B cell (primary cell): ENCODE measurements at regions not wholly inside any gene's neighbourhood (a gene's known extent, or its start where the extent isn't known, plus 50 kb on each side); places are given as distances from the start of the nearest gene placed in this dataset.

Experiments
- ATAC-seq: fragments of 200-7000 bp; cut with Tn5 transposase; one replicate; pipeline ENCODE4 v1.10.0; 2021; ENCODE audit warnings: low read depth, mild to moderate bottlenecking, moderate number of reproducible peaks, moderate library complexity
- CTCF ChIA-PET: fragments of 350-600 bp; sonication (Branson Sonifier 250); formaldehyde crosslinking; loops from one replicate; lab custom pipeline; 2021; ENCODE audit warnings: antibody characterized with exemption, inconsistent platforms; lab: Charles Lee
- POLR2A ChIA-PET: fragments of 350-600 bp; sonication (Branson Sonifier 250); formaldehyde crosslinking; loops from one replicate; lab custom pipeline; 2021; ENCODE audit warnings: antibody characterized with exemption; lab: Charles Lee
- DNase-seq: peaks from one replicate; pipeline ENCODE4 v3.0.0; 2013
- H2AFZ ChIP-seq: 2 replicates; pipeline ENCODE4 v1.6.1; 2012; ENCODE audit warnings: mild to moderate bottlenecking, low read depth, low read length; ENCODE audit not compliant: insufficient read depth, poor library complexity, severe bottlenecking
- H3K27ac ChIP-seq, 2 donors: 1 replicate in 1 of 2; 2 replicates in 1 of 2; pipeline ENCODE4 v1.5.1; 2012 to 2013; ENCODE audit warnings: low read length in 2 of 2, mild to moderate bottlenecking in 2 of 2, moderate library complexity in 1 of 2
- H3K27me3 ChIP-seq, 4 experiments: fragments of 200-600 bp in 1 of 4; sonication (generic) in 1 of 4; replicated peaks in 1 of 4; 1 replicate in 2 of 4; 2 replicates in 2 of 4; pipeline versions ENCODE4 v1.6.1 to v1.7.0; 2013 to 2016; ENCODE audit warnings: low read length in 3 of 4, mild to moderate bottlenecking in 2 of 4, mixed read lengths in 1 of 4, moderate library complexity in 1 of 4; ENCODE audit not compliant: insufficient read depth in 4 of 4, control insufficient read depth in 3 of 4; ENCODE audit errors: control extremely low read depth in 1 of 4
- H3K36me3 ChIP-seq, 2 experiments: replicated peaks in 1 of 2; 1 replicate in 1 of 2; 2 replicates in 1 of 2; pipeline versions ENCODE4 v1.6.1 to v1.7.1; 2013; ENCODE audit warnings: low read length in 1 of 2; ENCODE audit not compliant: insufficient read depth in 2 of 2, control insufficient read depth in 1 of 2; ENCODE audit errors: control extremely low read depth in 1 of 2, extremely low read depth in 1 of 2
- H3K4me1 ChIP-seq, 2 donors: fragments of 200-600 bp in 1 of 2; sonication (generic) in 1 of 2; 1 replicate in 1 of 2; 2 replicates in 1 of 2; pipeline versions ENCODE4 v1.5.1 to v1.6.1; 2013 to 2017; ENCODE audit warnings: low read length in 2 of 2; ENCODE audit not compliant: control insufficient read depth in 2 of 2, insufficient read depth in 2 of 2
- H3K4me2 ChIP-seq: replicated peaks from 2 replicates; pipeline ENCODE3; 2012; ENCODE audit warnings: mild to moderate bottlenecking, low read depth, low read length; ENCODE audit not compliant: poor library complexity, severe bottlenecking
- H3K4me3 ChIP-seq, 5 experiments: fragments of 200-600 bp in 1 of 5; sonication (generic) in 1 of 5; 1 replicate in 3 of 5; 2 replicates in 2 of 5; pipeline versions ENCODE4 v1.5.1 to v1.7.0; 2011 to 2016; ENCODE audit warnings: low read length in 4 of 5, mild to moderate bottlenecking in 4 of 5, low read depth in 2 of 5, control low read depth in 1 of 5, moderate library complexity in 1 of 5; ENCODE audit not compliant: insufficient read depth in 1 of 5; ENCODE audit errors: control extremely low read depth in 1 of 5, extremely low read depth in 1 of 5
- H3K79me2 ChIP-seq: fragments of 200-600 bp; sonication (generic); one replicate; pipeline ENCODE4 v1.6.0; 2016; ENCODE audit warnings: low read length; ENCODE audit not compliant: control insufficient read depth, insufficient read depth
- H3K9ac ChIP-seq: fragments of 200-600 bp; sonication (generic); 2 replicates; pipeline ENCODE4 v1.6.1; 2017; ENCODE audit warnings: mild to moderate bottlenecking, low read length, moderate library complexity
- H3K9me3 ChIP-seq, 3 donors: one replicate each; pipeline versions ENCODE4 v1.6.1 to v1.7.1; 2013; ENCODE audit warnings: low read length in 2 of 3; ENCODE audit not compliant: control insufficient read depth in 2 of 3, insufficient read depth in 1 of 3; ENCODE audit errors: control extremely low read depth in 1 of 3
- H4K20me1 ChIP-seq: 2 replicates; pipeline ENCODE4 v1.6.0; 2012; ENCODE audit warnings: mild to moderate bottlenecking, low read length; ENCODE audit not compliant: insufficient read depth, control insufficient read depth, poor library complexity, severe bottlenecking
- H3K27ac Mint-ChIP-seq: one replicate; pipeline ENCODE4 v1.8.0; 2021; ENCODE audit warnings: mixed read lengths
- H3K27me3 Mint-ChIP-seq: one replicate; pipeline ENCODE4 v1.8.0; 2021; ENCODE audit warnings: mixed read lengths
- H3K4me1 Mint-ChIP-seq: one replicate; pipeline ENCODE4 v1.8.0; 2021; ENCODE audit warnings: mixed read lengths
- H3K4me3 Mint-ChIP-seq: one replicate; pipeline ENCODE4 v1.8.0; 2021; ENCODE audit warnings: mixed read lengths
- H3K9me3 Mint-ChIP-seq: one replicate; pipeline ENCODE4 v1.8.0; 2022; ENCODE audit warnings: mixed read lengths; ENCODE audit not compliant: insufficient read depth
- CTCF ChIP-seq: fragments of 200-600 bp; IDR thresholded peaks from one replicate; pipeline ENCODE4 v1.8.0; 2022; ENCODE audit warnings: antibody characterized with exemption, mild to moderate bottlenecking
- EZH2 ChIP-seq: IDR thresholded peaks from 2 replicates; pipeline ENCODE4 v1.6.1; 2012; ENCODE audit warnings: borderline replicate concordance, low read depth, mild to moderate bottlenecking, moderate library complexity, low read length; ENCODE audit not compliant: insufficient read depth, poor library complexity, severe bottlenecking
- WGBS: methylation state at CpG from one replicate; pipeline ENCODE4 v1.1.5; 2013; ENCODE audit warnings: missing lambda C conversion rate; ENCODE audit not compliant: insufficient coverage; 5-methylcytosine and 5-hydroxymethylcytosine counted together
- intact Hi-C: fragments of 100-400 bp; cut with micrococcal nuclease; formaldehyde crosslinking; loops from one replicate; pipeline ENCODE4 v1.10.0; 2022

- Histone ChIP-seq H3K36me3 (no peaks in the 10 kb centered on the region), H3K79me2 (no peaks in the 10 kb centered on the region), H3K4me2 (no peak overlapping the region), H2AFZ (no peak overlapping the region), H3K27me3 (no peaks in the 10 kb centered on the region), H4K20me1 (no peaks in the 10 kb centered on the region), H3K27ac (no peak overlapping the region), H3K4me3 (no peak overlapping the region), H3K9ac (no peak overlapping the region), H3K4me1 (no peaks in the 10 kb centered on the region), H3K9me3 (no peaks in the 10 kb centered on the region)
- intact Hi-C loops, result no loop called here
- Mint-ChIP-seq H3K4me3 (no peak overlapping the region), H3K4me1 (no peaks in the 10 kb centered on the region), H3K9me3 (no peaks in the 10 kb centered on the region), H3K27me3 (no peaks in the 10 kb centered on the region), H3K27ac (no peak overlapping the region)
- POLR2A ChIA-PET, result no interaction called here
- DNase-seq (no peak), ATAC-seq (no peak)
- no peak for TF ChIP-seq EZH2
- no peak for TF ChIP-seq CTCF
- CTCF ChIA-PET, result no interaction called here
- 8% methylated on average over 1 of the region's 1 CpG for WGBS
Observed at GRCh38 chr12:67804168-67804567, 155.6 kb downstream of the DYRK2 start.

- WGBS, result 93% methylated on average over 5 of the region's 5 CpGs
- Histone ChIP-seq H4K20me1 (no peaks in the 10 kb centered on the region), H2AFZ (no peak overlapping the region), H3K4me3 (no peak overlapping the region), H3K4me1 (no peaks in the 10 kb centered on the region), H3K27me3 (no peaks in the 10 kb centered on the region), H3K4me2 (no peak overlapping the region), H3K9me3 (no peaks in the 10 kb centered on the region), H3K79me2 (no peaks in the 10 kb centered on the region), H3K27ac (no peak overlapping the region), H3K36me3 (no peaks in the 10 kb centered on the region), H3K9ac (no peak overlapping the region)
- intact Hi-C loops, result no loop called here
- no peak for DNase-seq
- POLR2A ChIA-PET, result no interaction called here
- CTCF ChIA-PET, result interaction anchor here (0.6 kb wide), 1 partner anchor 20 kb away, joined by 4 read pairs; no protein-coding TSS in a partner anchor
- H3K4me3 Mint-ChIP-seq, result no peak overlapping the region
- TF ChIP-seq CTCF (no peak), EZH2 (no peak)
- no peaks in the 10 kb centered on the region for H3K27me3 Mint-ChIP-seq
- no peaks in the 10 kb centered on the region for H3K4me1 Mint-ChIP-seq
- ATAC-seq, result no peak
- no peaks in the 10 kb centered on the region for H3K9me3 Mint-ChIP-seq
- H3K27ac Mint-ChIP-seq, result no peak overlapping the region
Observed at GRCh38 chr12:67807814-67808213, 159.3 kb downstream of the DYRK2 start.
